AG09309 (cell line): ENCODE measurements at regions not wholly inside any gene's neighbourhood (a gene's known extent, or its start where the extent isn't known, plus 50 kb on each side); places are given as distances from the start of the nearest gene placed in this dataset.

Source experiments
- DNase-seq: peaks from one replicate; pipeline ENCODE4 v3.0.0-alpha.2; 2010; ENCODE audit warnings: low read depth
- H3K4me3 ChIP-seq: 2 replicates; pipeline ENCODE4 v1.5.1; 2011; ENCODE audit warnings: mild to moderate bottlenecking, low read depth, low read length, moderate library complexity; ENCODE audit not compliant: control insufficient read depth
- CTCF ChIP-seq: IDR thresholded peaks from 2 replicates; pipeline ENCODE4 v1.5.1; 2011; ENCODE audit warnings: mild to moderate bottlenecking, low read depth, low read length, inconsistent platforms; ENCODE audit not compliant: insufficient read depth, control insufficient read depth; ENCODE audit errors: missing control alignments

GRCh38 chr3:63146154-63146553 is 132.0 kb upstream of the SYNPR start:
- DNase-seq, result no peak
- TF ChIP-seq CTCF, result no peak
- H3K4me3 ChIP-seq, result no peak overlapping the region

- DNase-seq, result no peak
- no peak for TF ChIP-seq CTCF
- no peak overlapping the region for H3K4me3 ChIP-seq
Observed at GRCh38 chr3:63150880-63151279, 127.2 kb upstream of the SYNPR start.

GRCh38 chr3:63151897-63152296 is 126.2 kb upstream of the SYNPR start:
- no peak for DNase-seq
- TF ChIP-seq CTCF, result no peak
- H3K4me3 ChIP-seq, result no peak overlapping the region

GRCh38 chr3:63159764-63160163 is 118.3 kb upstream of the SYNPR start:
- DNase-seq, result no peak
- H3K4me3 ChIP-seq, result no peak overlapping the region
- no peak for TF ChIP-seq CTCF

GRCh38 chr3:63167113-63167512 is 111.0 kb upstream of the SYNPR start:
- no peak for DNase-seq
- no peak for TF ChIP-seq CTCF
- H3K4me3 ChIP-seq, result no peak overlapping the region

GRCh38 chr3:63168179-63168578 is 109.9 kb upstream of the SYNPR start:
- no peak for TF ChIP-seq CTCF
- H3K4me3 ChIP-seq, result no peak overlapping the region
- DNase-seq, result no peak
